GM23248 (cell line): ENCODE measurements at regions not wholly inside any gene's neighbourhood (a gene's known extent, or its start where the extent isn't known, plus 50 kb on each side); places are given as distances from the start of the nearest gene placed in this dataset.

Source experiments
- DNase-seq: peaks from one replicate; pipeline ENCODE4 v3.0.0-alpha.2; 2015
- H2AFZ ChIP-seq: fragments of 200-600 bp; sonication (generic); 2 replicates; pipeline ENCODE4 v1.6.1; 2016; ENCODE audit warnings: antibody characterized with exemption
- H3F3A ChIP-seq: fragments of 200-600 bp; sonication (generic); 2 replicates; pipeline ENCODE4 v1.6.1; 2016; ENCODE audit warnings: mild to moderate bottlenecking, antibody characterized with exemption, mixed run types; ENCODE audit not compliant: insufficient read depth
- H3K27ac ChIP-seq: fragments of 200-600 bp; sonication (generic); 2 replicates; pipeline ENCODE4 v1.5.1; 2016; ENCODE audit warnings: mild to moderate bottlenecking
- H3K27me3 ChIP-seq: fragments of 200-600 bp; sonication (generic); replicated peaks from 2 replicates; pipeline ENCODE4 v1.6.1; 2016; ENCODE audit warnings: mild to moderate bottlenecking; ENCODE audit not compliant: insufficient read depth
- H3K36me3 ChIP-seq: fragments of 200-600 bp; sonication (generic); 2 replicates; pipeline ENCODE4 v1.6.1; 2016; ENCODE audit warnings: low read depth, mild to moderate bottlenecking
- H3K4me1 ChIP-seq: fragments of 200-600 bp; sonication (generic); 2 replicates; pipeline ENCODE4 v1.6.1; 2016; ENCODE audit warnings: mild to moderate bottlenecking; ENCODE audit not compliant: insufficient read depth
- H3K4me2 ChIP-seq: fragments of 200-600 bp; sonication (generic); one replicate; pipeline ENCODE4 v1.6.1; 2016; ENCODE audit warnings: mild to moderate bottlenecking; ENCODE audit not compliant: unreplicated experiment
- H3K4me3 ChIP-seq: fragments of 200-600 bp; sonication (generic); 2 replicates; pipeline ENCODE4 v1.5.1; 2016; ENCODE audit warnings: mild to moderate bottlenecking
- H3K79me2 ChIP-seq: fragments of 200-600 bp; sonication (generic); 2 replicates; pipeline ENCODE4 v1.6.1; 2016; ENCODE audit warnings: mild to moderate bottlenecking; ENCODE audit not compliant: insufficient read depth
- H3K9ac ChIP-seq: fragments of 200-600 bp; sonication (generic); 2 replicates; pipeline ENCODE4 v1.6.1; 2016; ENCODE audit warnings: mild to moderate bottlenecking
- H3K9me2 ChIP-seq: fragments of 200-600 bp; sonication (generic); 2 replicates; pipeline ENCODE4 v1.6.1; 2016; ENCODE audit warnings: mixed run types, mild to moderate bottlenecking, moderate library complexity; ENCODE audit not compliant: insufficient read depth
- H3K9me3 ChIP-seq: fragments of 200-600 bp; sonication (generic); one replicate; pipeline ENCODE4 v1.6.1; 2017; ENCODE audit warnings: low read depth
- H4K20me1 ChIP-seq: fragments of 200-600 bp; sonication (generic); 2 replicates; pipeline ENCODE4 v1.6.0; 2016; ENCODE audit not compliant: insufficient read depth
- EZH2 ChIP-seq: fragments of 200-600 bp; sonication (generic); IDR thresholded peaks from 2 replicates; pipeline ENCODE4 v1.6.1; 2018; ENCODE audit warnings: antibody characterized with exemption, mild to moderate bottlenecking; ENCODE audit not compliant: insufficient read depth, poor library complexity, severe bottlenecking
- EZH2phosphoT487 ChIP-seq: fragments of 200-600 bp; sonication (generic); IDR thresholded peaks from 2 replicates; pipeline ENCODE4 v1.6.1; 2018; ENCODE audit warnings: antibody characterized with exemption, moderate library complexity, mild to moderate bottlenecking, low read depth; ENCODE audit not compliant: insufficient read depth
- WGBS, 2 experiments: methylation state at CpG; one replicate each; pipeline ENCODE4 v1.1.6; 2015 to 2017; ENCODE audit warnings: low lambda C conversion rate in 2 of 2, low coverage in 1 of 2; ENCODE audit errors: missing lambda C conversion rate in 2 of 2; 5-methylcytosine and 5-hydroxymethylcytosine counted together
- in situ Hi-C: fragments of 300-500 bp; cut with MboI; formaldehyde crosslinking; loops from 2 replicates; pipeline ENCODE4 v1.15.0; 2020

DNA sequence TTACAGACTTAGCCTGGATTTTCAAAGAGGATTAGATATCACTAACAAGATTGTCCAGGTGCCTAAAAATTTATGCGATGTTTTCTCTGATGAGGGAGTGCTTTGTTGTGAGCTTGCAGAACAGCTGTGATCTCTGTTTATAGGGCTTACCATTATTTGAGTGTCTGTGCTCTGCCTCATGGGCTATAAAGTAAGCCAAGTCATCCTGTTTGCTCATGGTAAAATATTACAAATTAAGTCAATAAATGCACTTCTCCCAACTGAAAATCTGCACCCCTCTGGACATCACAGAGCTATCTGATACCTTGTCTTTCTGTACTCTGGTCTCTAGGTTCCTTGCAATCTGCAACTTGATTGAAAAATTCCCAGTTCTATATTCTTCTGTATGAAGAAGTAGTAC, 293.4 kb upstream of the ACTBL2 start:
- H3K4me1 ChIP-seq, result no peaks in the 10 kb centered on the region
- H3K9me3 ChIP-seq, result no peaks in the 10 kb centered on the region
- no peaks in the 10 kb centered on the region for H3F3A ChIP-seq
- no peaks in the 10 kb centered on the region for H3K9me2 ChIP-seq
- DNase-seq, result no peak
- no peaks in the 10 kb centered on the region for H3K36me3 ChIP-seq
- in situ Hi-C loops, result no loop called here
- TF ChIP-seq EZH2 (no peak), EZH2phosphoT487 (no peak)
- H3K27ac ChIP-seq, result no peak overlapping the region
- H3K4me2 ChIP-seq, result no peak overlapping the region
- no peak overlapping the region for H3K9ac ChIP-seq
- no peak overlapping the region for H3K4me3 ChIP-seq
- no peaks in the 10 kb centered on the region for H4K20me1 ChIP-seq
- no peak overlapping the region for H2AFZ ChIP-seq
- 90 to 96% methylated on average over 1 of the region's 1 CpG for WGBS, 2 experiments
- H3K27me3 ChIP-seq, result no peaks in the 10 kb centered on the region
- H3K79me2 ChIP-seq, result no peaks in the 10 kb centered on the region

DNA sequence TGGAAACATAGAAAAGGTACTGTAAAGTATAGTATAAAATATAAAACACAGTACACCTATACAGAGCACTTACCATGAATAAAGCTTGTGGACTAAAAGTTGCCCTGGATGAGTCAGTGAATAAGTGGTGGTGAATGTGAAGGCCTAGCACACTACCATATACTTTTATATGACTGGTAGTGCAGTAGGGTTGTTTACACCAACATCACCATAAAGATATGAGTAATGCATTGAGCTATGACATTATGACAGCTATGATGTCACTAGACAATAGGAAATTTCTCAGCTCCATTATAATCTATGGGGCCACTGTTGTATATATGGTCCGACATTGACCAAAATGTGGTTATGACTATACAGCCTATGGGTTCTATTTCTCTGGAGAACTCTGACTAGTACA, 291.8 kb upstream of the ACTBL2 start:
- Histone ChIP-seq H3K4me2 (no peak overlapping the region), H3K36me3 (no peaks in the 10 kb centered on the region), H3K27ac (no peak overlapping the region), H3K4me3 (no peak overlapping the region), H3F3A (no peaks in the 10 kb centered on the region), H3K9me3 (no peaks in the 10 kb centered on the region), H3K27me3 (no peaks in the 10 kb centered on the region), H3K79me2 (no peaks in the 10 kb centered on the region), H3K9ac (no peak overlapping the region), H3K9me2 (no peaks in the 10 kb centered on the region), H3K4me1 (no peaks in the 10 kb centered on the region), H2AFZ (no peak overlapping the region), H4K20me1 (no peaks in the 10 kb centered on the region)
- no peak for DNase-seq
- WGBS, 2 experiments, result 100% methylated on average over 1 of the region's 1 CpG
- in situ Hi-C loops, result no loop called here
- TF ChIP-seq EZH2phosphoT487 (no peak), EZH2 (no peak)

DNA sequence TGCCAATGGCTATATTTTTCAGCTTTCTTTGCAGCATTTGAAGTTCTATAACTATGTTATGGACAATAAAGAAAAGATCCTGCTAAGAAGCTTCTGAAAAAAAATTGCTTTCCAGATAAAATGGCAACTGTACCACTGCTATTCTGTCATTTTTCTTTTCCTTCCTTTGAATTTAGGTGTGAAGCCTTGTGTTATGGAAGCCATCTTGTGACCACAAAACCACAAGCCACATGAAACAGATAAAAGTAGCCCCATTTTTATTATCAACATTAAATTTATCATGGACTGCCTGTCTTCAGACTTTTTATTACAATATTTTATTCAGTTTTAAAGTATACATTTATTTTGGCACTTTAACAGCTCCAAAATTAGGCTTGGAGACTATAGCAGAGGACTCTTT, 289.9 kb upstream of the ACTBL2 start:
- no peaks in the 10 kb centered on the region for H3K36me3 ChIP-seq
- TF ChIP-seq EZH2 (no peak), EZH2phosphoT487 (no peak)
- no peak overlapping the region for H2AFZ ChIP-seq
- H3K4me3 ChIP-seq, result no peak overlapping the region
- H3K9me3 ChIP-seq, result no peaks in the 10 kb centered on the region
- no peak for DNase-seq
- no peaks in the 10 kb centered on the region for H3K9me2 ChIP-seq
- no peak overlapping the region for H3K4me2 ChIP-seq
- in situ Hi-C loops, result no loop called here
- no peak overlapping the region for H3K27ac ChIP-seq
- H3K79me2 ChIP-seq, result no peaks in the 10 kb centered on the region
- H3K27me3 ChIP-seq, result no peaks in the 10 kb centered on the region
- no peaks in the 10 kb centered on the region for H3K4me1 ChIP-seq
- H4K20me1 ChIP-seq, result no peaks in the 10 kb centered on the region
- H3K9ac ChIP-seq, result no peak overlapping the region
- H3F3A ChIP-seq, result no peaks in the 10 kb centered on the region

DNA sequence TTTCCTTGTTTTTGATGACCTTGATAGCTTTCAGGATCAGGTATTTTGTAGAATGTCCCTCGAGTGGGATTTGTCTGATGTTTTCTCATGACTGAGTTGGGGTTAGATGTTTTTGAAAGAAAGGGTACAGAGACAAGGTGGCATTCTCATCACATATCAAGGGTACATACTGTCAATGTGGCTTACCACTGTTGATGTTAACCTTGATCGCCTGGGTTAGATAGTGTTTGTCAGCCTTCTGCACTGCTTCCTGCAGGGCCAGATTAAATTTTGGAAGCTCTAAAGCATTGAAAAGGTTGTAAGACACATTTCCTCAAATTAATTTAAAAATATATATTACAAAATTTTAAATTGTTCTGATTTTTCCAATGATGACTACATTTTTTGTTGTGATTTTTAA, 287.4 kb upstream of the ACTBL2 start:
- Histone ChIP-seq H3K4me1 (no peaks in the 10 kb centered on the region), H3K9me2 (no peaks in the 10 kb centered on the region), H3K9ac (no peak overlapping the region), H2AFZ (no peak overlapping the region), H3K4me2 (no peak overlapping the region), H4K20me1 (no peaks in the 10 kb centered on the region), H3K27ac (no peak overlapping the region), H3K4me3 (no peak overlapping the region), H3F3A (no peaks in the 10 kb centered on the region), H3K9me3 (no peaks in the 10 kb centered on the region), H3K36me3 (no peaks in the 10 kb centered on the region), H3K79me2 (no peaks in the 10 kb centered on the region), H3K27me3 (no peaks in the 10 kb centered on the region)
- WGBS, 2 experiments, result 84 to 85% methylated on average over 2 of the region's 2 CpGs
- DNase-seq, result no peak
- no peak for TF ChIP-seq EZH2phosphoT487
- TF ChIP-seq EZH2, result no peak
- in situ Hi-C loops, result no loop called here

DNA sequence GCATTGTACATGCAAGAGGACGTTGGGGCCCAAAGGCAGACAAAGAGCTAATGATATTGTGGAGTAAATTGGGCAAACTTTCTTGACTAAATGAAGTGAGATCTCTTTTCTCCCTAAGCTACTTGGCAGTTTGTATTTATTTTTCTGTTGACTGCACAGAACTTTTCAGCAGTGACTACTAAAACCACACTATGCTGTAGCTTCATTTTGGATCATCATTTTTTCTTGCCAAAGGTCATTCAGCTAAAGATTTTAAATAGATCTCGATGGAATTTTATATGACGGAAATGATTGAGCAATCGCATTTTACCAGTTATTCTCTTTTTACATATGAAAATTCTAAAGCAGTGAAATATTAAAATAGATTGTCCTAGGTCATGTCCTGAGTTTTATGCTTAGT, 286.1 kb upstream of the ACTBL2 start:
- H3K9me3 ChIP-seq, result no peaks in the 10 kb centered on the region
- WGBS, 2 experiments, result 67 to 74% methylated on average over 4 of the region's 4 CpGs
- H3K27me3 ChIP-seq, result no peaks in the 10 kb centered on the region
- TF ChIP-seq EZH2 (no peak), EZH2phosphoT487 (no peak)
- H3K27ac ChIP-seq, result no peak overlapping the region
- H3K4me1 ChIP-seq, result no peaks in the 10 kb centered on the region
- no peaks in the 10 kb centered on the region for H3K79me2 ChIP-seq
- in situ Hi-C loops, result no loop called here
- no peaks in the 10 kb centered on the region for H4K20me1 ChIP-seq
- no peak overlapping the region for H3K4me2 ChIP-seq
- no peaks in the 10 kb centered on the region for H3F3A ChIP-seq
- no peak overlapping the region for H3K9ac ChIP-seq
- no peak overlapping the region for H3K4me3 ChIP-seq
- H3K9me2 ChIP-seq, result no peaks in the 10 kb centered on the region
- no peaks in the 10 kb centered on the region for H3K36me3 ChIP-seq
- DNase-seq, result no peak
- no peak overlapping the region for H2AFZ ChIP-seq
